GM23338 (cell line): ENCODE measurements at regions not wholly inside any gene's neighbourhood (a gene's known extent, or its start where the extent isn't known, plus 50 kb on each side); places are given as distances from the start of the nearest gene placed in this dataset.

Experiments
- CREB1 ChIP-seq: fragments of 250-450 bp; sonication (Bioruptor Pico); IDR thresholded peaks from 2 replicates; pipeline ENCODE4 v1.5.0; 2020; ENCODE audit warnings: low read depth, mild to moderate bottlenecking, moderate library complexity
- CTCF ChIP-seq, 2 experiments: fragments of 200-600 bp in 1 of 2; sonication (generic) in 1 of 2; conservative IDR thresholded peaks; 2 replicates each; pipeline versions ENCODE4 v1.5.1 to v1.6.1; 2016 to 2017; ENCODE audit warnings: antibody characterized with exemption in 2 of 2, low read depth in 2 of 2, mild to moderate bottlenecking in 2 of 2, moderate library complexity in 1 of 2
- EZH2 ChIP-seq: fragments of 200-600 bp; sonication (generic); IDR thresholded peaks from one replicate; pipeline ENCODE4 v1.8.0; 2017; ENCODE audit warnings: antibody characterized with exemption, mild to moderate bottlenecking, low read depth; ENCODE audit not compliant: unreplicated experiment
- EZH2phosphoT487 ChIP-seq: fragments of 200-600 bp; sonication (generic); IDR thresholded peaks from one replicate; pipeline ENCODE4 v1.8.1; 2018; ENCODE audit warnings: antibody characterized with exemption; ENCODE audit not compliant: unreplicated experiment
- TF ChIP-seq, protein P1 (sequence below): IDR thresholded peaks from 2 replicates; pipeline ENCODE4 v1.6.1; 2016; ENCODE audit warnings: antibody characterized with exemption

DNA sequence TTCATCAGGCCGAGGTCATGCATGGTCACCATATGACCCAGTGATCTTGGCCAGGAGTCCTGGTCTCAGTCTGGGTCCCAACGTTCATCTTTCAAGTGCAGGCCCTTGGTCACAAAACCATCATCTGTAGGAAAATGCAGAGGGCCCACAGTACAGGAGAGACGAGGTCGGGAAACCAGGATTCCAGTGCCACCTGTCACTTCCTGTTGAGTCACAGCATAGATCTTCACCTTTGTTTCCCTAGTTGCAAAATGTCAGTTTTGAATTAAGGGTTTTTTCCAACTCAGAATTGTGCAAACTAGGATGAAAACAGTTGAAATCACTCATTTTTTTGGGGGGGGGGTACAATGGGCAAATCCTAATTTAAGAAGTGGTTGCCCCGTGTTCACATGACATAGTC lies 162.2 kb downstream of the INSIG2 start:
- TF ChIP-seq CTCF (conservative IDR thresholded peaks at IDR 0.05; ENCODE audit: low read depth in 2 of 2) = no peak
- TF ChIP-seq, protein P1, sequence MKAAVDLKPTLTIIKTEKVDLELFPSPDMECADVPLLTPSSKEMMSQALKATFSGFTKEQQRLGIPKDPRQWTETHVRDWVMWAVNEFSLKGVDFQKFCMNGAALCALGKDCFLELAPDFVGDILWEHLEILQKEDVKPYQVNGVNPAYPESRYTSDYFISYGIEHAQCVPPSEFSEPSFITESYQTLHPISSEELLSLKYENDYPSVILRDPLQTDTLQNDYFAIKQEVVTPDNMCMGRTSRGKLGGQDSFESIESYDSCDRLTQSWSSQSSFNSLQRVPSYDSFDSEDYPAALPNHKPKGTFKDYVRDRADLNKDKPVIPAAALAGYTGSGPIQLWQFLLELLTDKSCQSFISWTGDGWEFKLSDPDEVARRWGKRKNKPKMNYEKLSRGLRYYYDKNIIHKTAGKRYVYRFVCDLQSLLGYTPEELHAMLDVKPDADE = no peak
- no peak for TF ChIP-seq EZH2
- TF ChIP-seq EZH2phosphoT487 = no peak
- TF ChIP-seq CREB1 (CRISPR knock-in tag) = no peak
